Thyroid gland (tissue), 4 donors: ENCODE measurements at regions not wholly inside any gene's neighbourhood (a gene's known extent, or its start where the extent isn't known, plus 50 kb on each side); places are given as distances from the start of the nearest gene placed in this dataset.

Experiments
- DNase-seq, 2 donors: peaks; one replicate each; pipeline ENCODE4 v3.0.0-alpha.2; 2019
- H3K27ac ChIP-seq, 3 donors: fragments of 200-600 bp; sonication (generic); 1 replicate in 2 of 3; 2 replicates in 1 of 3; pipeline ENCODE4 v1.5.1; 2016 to 2019; ENCODE audit warnings: mild to moderate bottlenecking in 1 of 3, moderate library complexity in 1 of 3
- H3K27me3 ChIP-seq: fragments of 200-600 bp; sonication (generic); one replicate; pipeline ENCODE4 v1.5.1; 2019
- H3K36me3 ChIP-seq, 2 donors: fragments of 200-600 bp; sonication (generic); one replicate each; pipeline ENCODE4 v1.5.1; 2016 to 2019
- H3K4me1 ChIP-seq, 2 donors: fragments of 200-600 bp; sonication (generic); one replicate each; pipeline ENCODE4 v1.5.1; 2017 to 2019
- H3K4me3 ChIP-seq, 3 donors: fragments of 200-600 bp; sonication (generic); replicated peaks in 1 of 3; 1 replicate in 2 of 3; 2 replicates in 1 of 3; pipeline ENCODE4 v1.5.1; 2016; ENCODE audit warnings: mild to moderate bottlenecking in 1 of 3
- H3K9me3 ChIP-seq: fragments of 200-600 bp; sonication (generic); one replicate; pipeline ENCODE4 v1.5.1; 2017
- CTCF ChIP-seq, 6 experiments: fragments of 200-600 bp in 3 of 6; fragments of 450-650 bp in 3 of 6; sonication (generic) in 3 of 6; IDR thresholded peaks; one replicate each; pipeline ENCODE4 v1.5.1; 2016 to 2019; ENCODE audit warnings: antibody characterized with exemption in 6 of 6, mild to moderate bottlenecking in 2 of 6, inconsistent platforms in 1 of 6, moderate library complexity in 1 of 6
- POLR2A ChIP-seq, 2 donors: fragments of 450-650 bp; IDR thresholded peaks; one replicate each; pipeline ENCODE4 v1.6.1; 2017; ENCODE audit warnings: antibody characterized with exemption in 2 of 2, mild to moderate bottlenecking in 2 of 2, moderate library complexity in 1 of 2
- WGBS, 2 donors: methylation state at CpG; one replicate each; pipeline ENCODE4 v1.1.5; 2017; 5-methylcytosine and 5-hydroxymethylcytosine counted together
- intact Hi-C: fragments of 100-400 bp; cut with DNase I; formaldehyde crosslinking; loops from one replicate; pipeline ENCODE4 v1.15.1; 2023

- H3K9me3 ChIP-seq, result no peaks in the 10 kb centered on the region
- 35 to 36% methylated on average over 7 of the region's 7 CpGs for WGBS, 2 donors
- intact Hi-C loops, result no loop called here
Observed at GRCh38 chr16:72241930-72242329, 70.0 kb upstream of the PMFBP1 start.

GRCh38 chr16:72241008-72241407 lies 69.1 kb upstream of the PMFBP1 start:
- 24 to 35% methylated on average over 1 of the region's 1 CpG for WGBS, 2 donors
- Histone ChIP-seq H3K27me3 (no peaks in the 10 kb centered on the region), H3K9me3 (no peaks in the 10 kb centered on the region), H3K36me3 (no peaks in the 10 kb centered on the region), H3K4me3 (no peak overlapping the region), H3K4me1 (no peaks in the 10 kb centered on the region), H3K27ac (no peak overlapping the region)
- DNase-seq, result no peak
- intact Hi-C loops, result no loop called here
- TF ChIP-seq CTCF (IDR thresholded peaks at IDR 0.05) (no peak), POLR2A (IDR thresholded peaks at IDR 0.05) (no peak)

More at GRCh38 chr16:72241930-72242329, 70.0 kb upstream of the PMFBP1 start:
- H3K4me3 ChIP-seq, result no peak overlapping the region
- TF ChIP-seq POLR2A (IDR thresholded peaks at IDR 0.05) (no peak), CTCF (IDR thresholded peaks at IDR 0.05) (peak in 4 of 6 experiments; percentile 20 to 50 (median 32))
- no peaks in the 10 kb centered on the region for H3K4me1 ChIP-seq
- peak; percentile 3 to 8 for DNase-seq
- no peaks in the 10 kb centered on the region for H3K27me3 ChIP-seq
- H3K27ac ChIP-seq, result no peak overlapping the region
- H3K36me3 ChIP-seq, result no peaks in the 10 kb centered on the region

GRCh38 chr16:72240466-72240865 lies 68.5 kb upstream of the PMFBP1 start:
- H3K4me1 ChIP-seq, result no peaks in the 10 kb centered on the region
- 85 to 91% methylated on average over 2 of the region's 2 CpGs for WGBS, 2 donors
- H3K27ac ChIP-seq, result no peak overlapping the region
- no peak overlapping the region for H3K4me3 ChIP-seq
- no peaks in the 10 kb centered on the region for H3K9me3 ChIP-seq
- no peaks in the 10 kb centered on the region for H3K36me3 ChIP-seq
- TF ChIP-seq POLR2A (IDR thresholded peaks at IDR 0.05) (no peak), CTCF (IDR thresholded peaks at IDR 0.05) (no peak)
- no peak for DNase-seq
- intact Hi-C loops, result no loop called here
- no peaks in the 10 kb centered on the region for H3K27me3 ChIP-seq

GRCh38 chr16:72236866-72237265 lies 64.9 kb upstream of the PMFBP1 start:
- WGBS, 2 donors, result 76 to 85% methylated on average over 2 of the region's 2 CpGs

GRCh38 chr16:72234387-72234786 lies 62.4 kb upstream of the PMFBP1 start:
- WGBS, 2 donors, result 80 to 81% methylated on average over 5 of the region's 5 CpGs
- Histone ChIP-seq H3K27me3 (no peaks in the 10 kb centered on the region), H3K9me3 (no peaks in the 10 kb centered on the region), H3K4me3 (no peak overlapping the region), H3K4me1 (no peaks in the 10 kb centered on the region), H3K36me3 (no peaks in the 10 kb centered on the region), H3K27ac (no peak overlapping the region)
- intact Hi-C loops, result no loop called here
- no peak for DNase-seq
- no peak for TF ChIP-seq CTCF (IDR thresholded peaks at IDR 0.05)

More at GRCh38 chr16:72236866-72237265, 64.9 kb upstream of the PMFBP1 start:
- intact Hi-C loops, result no loop called here
- TF ChIP-seq CTCF (IDR thresholded peaks at IDR 0.05) (no peak), POLR2A (IDR thresholded peaks at IDR 0.05) (no peak)
- Histone ChIP-seq H3K4me3 (no peak overlapping the region), H3K27me3 (no peaks in the 10 kb centered on the region), H3K9me3 (no peaks in the 10 kb centered on the region), H3K4me1 (no peaks in the 10 kb centered on the region), H3K36me3 (no peaks in the 10 kb centered on the region), H3K27ac (no peak overlapping the region)
- DNase-seq, result no peak
